Keratinocyte (primary cell): ENCODE measurements at regions not wholly inside any gene's neighbourhood (a gene's known extent, or its start where the extent isn't known, plus 50 kb on each side); places are given as distances from the start of the nearest gene placed in this dataset.

Source experiments
- DNase-seq: peaks from one replicate; pipeline ENCODE4 v3.0.0-alpha.2; 2011; ENCODE audit warnings: low read depth, missing footprints, low spot score
- FAIRE-seq: peaks from 2 replicates; lab custom pipeline; 2011; peaks lifted over from hg19 to GRCh38; lab: Jason Lieb, UNC
- H2AFZ ChIP-seq: 2 replicates; pipeline ENCODE4 v1.6.0; 2012; ENCODE audit warnings: low read length, control low read depth, inconsistent platforms; ENCODE audit not compliant: control insufficient read depth
- H3K27ac ChIP-seq: 2 replicates; pipeline ENCODE4 v1.5.1; 2011; ENCODE audit warnings: low read length; ENCODE audit not compliant: control insufficient read depth, insufficient read depth
- H3K27me3 ChIP-seq: 3 replicates; pipeline ENCODE4 v1.6.0; 2011; ENCODE audit warnings: low read length; ENCODE audit not compliant: control insufficient read depth, insufficient read depth; ENCODE audit errors: extremely low read depth
- H3K36me3 ChIP-seq, 2 experiments: 2 replicates in 1 of 2; 3 replicates in 1 of 2; pipeline ENCODE4 v1.5.1; 2011; ENCODE audit warnings: low read length in 2 of 2, mild to moderate bottlenecking in 1 of 2; ENCODE audit not compliant: control insufficient read depth in 2 of 2, insufficient read depth in 2 of 2; ENCODE audit errors: extremely low read depth in 1 of 2
- H3K4me1 ChIP-seq: 3 replicates; pipeline ENCODE4 v1.5.1; 2011; ENCODE audit warnings: low read length; ENCODE audit not compliant: control insufficient read depth, insufficient read depth; ENCODE audit errors: extremely low read depth
- H3K4me2 ChIP-seq: 3 replicates; pipeline ENCODE4 v1.6.0; 2011; ENCODE audit warnings: low read depth, low read length; ENCODE audit not compliant: control insufficient read depth, insufficient read depth; ENCODE audit errors: extremely low read depth
- H3K4me3 ChIP-seq, 3 experiments: fragments of 200-600 bp in 1 of 3; sonication (generic) in 1 of 3; 2 replicates in 2 of 3; 3 replicates in 1 of 3; pipeline ENCODE4 v1.5.1; 2011 to 2016; ENCODE audit warnings: low read length in 3 of 3, mild to moderate bottlenecking in 3 of 3, control low read depth in 2 of 3, inconsistent platforms in 1 of 3, low read depth in 1 of 3, mixed read lengths in 1 of 3, mixed run types in 1 of 3, moderate library complexity in 1 of 3; ENCODE audit not compliant: control insufficient read depth in 2 of 3, insufficient read depth in 2 of 3; ENCODE audit errors: extremely low read depth in 1 of 3
- H3K79me2 ChIP-seq: 2 replicates; pipeline ENCODE4 v1.6.0; 2012; ENCODE audit warnings: low read length; ENCODE audit not compliant: control insufficient read depth, insufficient read depth
- H3K9ac ChIP-seq: 3 replicates; pipeline ENCODE4 v1.6.0; 2011; ENCODE audit warnings: low read length; ENCODE audit not compliant: control insufficient read depth, insufficient read depth; ENCODE audit errors: extremely low read depth
- H3K9me1 ChIP-seq: 3 replicates; pipeline ENCODE4 v1.6.0; 2011; ENCODE audit warnings: low read length; ENCODE audit not compliant: control insufficient read depth, insufficient read depth; ENCODE audit errors: extremely low read depth
- H3K9me3 ChIP-seq: 2 replicates; pipeline ENCODE4 v1.5.1; 2012; ENCODE audit warnings: low read depth, low read length; ENCODE audit not compliant: control insufficient read depth
- H4K20me1 ChIP-seq: 3 replicates; pipeline ENCODE4 v1.6.0; 2011; ENCODE audit warnings: low read length; ENCODE audit not compliant: control insufficient read depth, insufficient read depth; ENCODE audit errors: extremely low read depth
- EZH2 ChIP-seq: IDR thresholded peaks from one replicate; pipeline ENCODE4 v1.6.1; 2012; ENCODE audit warnings: inconsistent platforms, mild to moderate bottlenecking, low read length, moderate library complexity
- dilution Hi-C: fragments of 300-500 bp; cut with MboI; formaldehyde crosslinking; loops from one replicate; pipeline ENCODE4 v1.7.0; 2020; ENCODE audit warnings: low sequenced_read_pairs; ENCODE audit not compliant: extremely low pct_ligation_motif_present
- TF ChIP-seq, protein P1 (sequence below), 3 experiments: IDR thresholded peaks in 1 of 3; conservative IDR thresholded peaks in 1 of 3; optimal IDR thresholded peaks in 1 of 3; 2 replicates in 2 of 3; 3 replicates in 1 of 3; pipeline versions ENCODE3 to v1.5.1; 2011; ENCODE audit warnings: low read length in 3 of 3, mild to moderate bottlenecking in 3 of 3, moderate library complexity in 2 of 3, control low read depth in 1 of 3, inconsistent platforms in 1 of 3; ENCODE audit not compliant: insufficient read depth in 2 of 3; ENCODE audit errors: extremely low read depth in 1 of 3

DNA sequence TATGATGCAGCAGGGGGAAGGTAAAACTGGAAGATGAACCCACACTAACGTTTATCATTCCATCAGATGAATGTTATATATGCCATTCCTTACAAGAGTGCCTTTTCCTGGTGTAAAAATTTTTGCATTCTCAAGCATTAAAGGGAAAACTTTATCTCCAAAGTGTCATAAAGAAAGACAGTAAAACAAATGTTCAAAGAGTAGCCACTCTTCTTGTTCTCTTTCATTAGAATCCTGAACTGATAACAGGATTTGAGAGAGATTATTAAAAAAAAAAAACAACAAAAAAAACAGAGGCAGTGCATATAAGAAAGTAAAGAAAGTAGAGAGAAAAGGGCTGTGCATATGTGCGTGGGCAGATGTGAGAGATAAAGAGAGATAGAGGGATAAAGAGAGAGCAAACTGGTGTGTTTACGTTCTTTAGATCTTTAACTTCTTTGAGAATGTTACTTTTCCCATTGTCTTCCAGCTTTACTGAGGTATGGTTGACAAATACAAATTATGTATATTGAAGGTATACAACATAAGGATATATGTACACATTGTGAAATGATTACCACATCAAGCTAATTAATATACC is 275.4 kb downstream of the HS3ST1 start:
- Histone ChIP-seq H3K79me2 (no peaks in the 10 kb centered on the region), H3K9ac (no peak overlapping the region), H3K27ac (no peak overlapping the region), H4K20me1 (no peaks in the 10 kb centered on the region), H2AFZ (no peak overlapping the region), H3K4me3 (no peak overlapping the region), H3K27me3 (no peaks in the 10 kb centered on the region), H3K9me3 (no peaks in the 10 kb centered on the region), H3K4me2 (no peak overlapping the region), H3K4me1 (no peaks in the 10 kb centered on the region), H3K36me3 (no peaks in the 10 kb centered on the region), H3K9me1 (no peaks in the 10 kb centered on the region)
- DNase-seq (no peak), FAIRE-seq (no peak)
- TF ChIP-seq, protein P1, sequence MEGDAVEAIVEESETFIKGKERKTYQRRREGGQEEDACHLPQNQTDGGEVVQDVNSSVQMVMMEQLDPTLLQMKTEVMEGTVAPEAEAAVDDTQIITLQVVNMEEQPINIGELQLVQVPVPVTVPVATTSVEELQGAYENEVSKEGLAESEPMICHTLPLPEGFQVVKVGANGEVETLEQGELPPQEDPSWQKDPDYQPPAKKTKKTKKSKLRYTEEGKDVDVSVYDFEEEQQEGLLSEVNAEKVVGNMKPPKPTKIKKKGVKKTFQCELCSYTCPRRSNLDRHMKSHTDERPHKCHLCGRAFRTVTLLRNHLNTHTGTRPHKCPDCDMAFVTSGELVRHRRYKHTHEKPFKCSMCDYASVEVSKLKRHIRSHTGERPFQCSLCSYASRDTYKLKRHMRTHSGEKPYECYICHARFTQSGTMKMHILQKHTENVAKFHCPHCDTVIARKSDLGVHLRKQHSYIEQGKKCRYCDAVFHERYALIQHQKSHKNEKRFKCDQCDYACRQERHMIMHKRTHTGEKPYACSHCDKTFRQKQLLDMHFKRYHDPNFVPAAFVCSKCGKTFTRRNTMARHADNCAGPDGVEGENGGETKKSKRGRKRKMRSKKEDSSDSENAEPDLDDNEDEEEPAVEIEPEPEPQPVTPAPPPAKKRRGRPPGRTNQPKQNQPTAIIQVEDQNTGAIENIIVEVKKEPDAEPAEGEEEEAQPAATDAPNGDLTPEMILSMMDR (optimal IDR thresholded peaks at IDR 0.05 in 1 of 3, IDR thresholded peaks at IDR 0.05 in 1 of 3, conservative IDR thresholded peaks at IDR 0.05 in 1 of 3; ENCODE audit: extremely low read depth in 1 of 3, insufficient read depth in 2 of 3, low read length in 3 of 3): no peak
- TF ChIP-seq EZH2: no peak
- dilution Hi-C loops: no loop called here

- no peak overlapping the region for H3K4me2 ChIP-seq
- dilution Hi-C loops: no loop called here
- H3K79me2 ChIP-seq: no peaks in the 10 kb centered on the region
- H2AFZ ChIP-seq: no peak overlapping the region
- H3K4me1 ChIP-seq: no peaks in the 10 kb centered on the region
- no peak for TF ChIP-seq EZH2
- TF ChIP-seq, protein P1 (optimal IDR thresholded peaks at IDR 0.05 in 1 of 3, IDR thresholded peaks at IDR 0.05 in 1 of 3, conservative IDR thresholded peaks at IDR 0.05 in 1 of 3; ENCODE audit: extremely low read depth in 1 of 3, insufficient read depth in 2 of 3, low read length in 3 of 3): no peak
- H3K27me3 ChIP-seq: no peaks in the 10 kb centered on the region
- H3K27ac ChIP-seq: no peak overlapping the region
- H3K36me3 ChIP-seq: no peaks in the 10 kb centered on the region
- no peak overlapping the region for H3K9ac ChIP-seq
- no peak for DNase-seq
- no peaks in the 10 kb centered on the region for H4K20me1 ChIP-seq
- no peaks in the 10 kb centered on the region for H3K9me3 ChIP-seq
- H3K4me3 ChIP-seq: no peak overlapping the region
- no peak for FAIRE-seq
- no peaks in the 10 kb centered on the region for H3K9me1 ChIP-seq
Measured at GRCh38 chr4:11152684-11153083, 276.0 kb downstream of the HS3ST1 start.
